ENCODE measurements at regions not wholly inside any gene's neighbourhood (a gene's known extent, or its start where the extent isn't known, plus 50 kb on each side); places are given as distances from the start of the nearest gene placed in this dataset.

DNA sequence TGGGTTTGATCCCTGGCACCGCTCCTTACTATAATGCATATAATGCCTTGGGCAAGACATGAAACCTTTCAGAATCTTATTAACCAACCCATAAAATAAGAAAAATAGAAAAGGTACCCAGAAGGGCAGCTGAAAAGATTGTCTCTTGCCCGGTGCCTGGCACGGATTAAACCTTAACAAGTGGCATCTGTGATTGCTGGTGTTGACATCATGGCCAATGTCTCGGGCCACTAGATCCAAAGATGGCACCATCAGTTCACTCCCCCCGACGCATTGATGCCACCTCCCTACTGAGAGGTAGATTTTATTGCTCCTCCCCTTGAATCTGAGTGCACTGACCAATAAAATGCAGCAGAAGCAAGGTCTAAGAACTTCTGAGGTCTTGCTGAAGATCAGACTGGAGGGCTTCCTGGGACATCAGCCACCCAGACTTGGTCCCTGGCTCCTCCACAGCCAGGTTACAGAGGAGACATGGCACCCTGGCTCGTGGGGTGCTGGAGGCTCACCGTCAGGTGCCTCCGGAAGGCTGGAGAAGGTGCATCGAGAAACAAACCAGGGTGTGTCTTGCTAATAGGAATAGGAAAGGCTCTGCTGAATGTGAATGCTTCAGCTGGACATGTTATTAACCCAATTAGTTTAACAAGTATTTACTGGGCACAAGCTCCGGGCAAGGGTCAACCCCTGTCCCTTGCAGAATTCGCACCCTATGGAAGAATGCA lies 80.0 kb upstream of the COL5A1 start:
- no peak overlapping the region for H3K27ac ChIP-seq (ENCODE audit: low read depth, low read length, poor library complexity, severe bottlenecking)
- no peaks in the 10 kb centered on the region for H3K4me1 ChIP-seq (ENCODE audit: insufficient read depth, low read length, poor library complexity, severe bottlenecking)
- CTCF ChIA-PET, result no interaction called here
- intact Hi-C loops (cut with micrococcal nuclease; ENCODE audit: unreplicated experiment), result no loop called here
- no peak for TF ChIP-seq EZH2 (IDR thresholded peaks at IDR 0.05; ENCODE audit: borderline replicate concordance, low read depth, low read length, poor library complexity, severe bottlenecking)
- TF ChIP-seq, protein P1, sequence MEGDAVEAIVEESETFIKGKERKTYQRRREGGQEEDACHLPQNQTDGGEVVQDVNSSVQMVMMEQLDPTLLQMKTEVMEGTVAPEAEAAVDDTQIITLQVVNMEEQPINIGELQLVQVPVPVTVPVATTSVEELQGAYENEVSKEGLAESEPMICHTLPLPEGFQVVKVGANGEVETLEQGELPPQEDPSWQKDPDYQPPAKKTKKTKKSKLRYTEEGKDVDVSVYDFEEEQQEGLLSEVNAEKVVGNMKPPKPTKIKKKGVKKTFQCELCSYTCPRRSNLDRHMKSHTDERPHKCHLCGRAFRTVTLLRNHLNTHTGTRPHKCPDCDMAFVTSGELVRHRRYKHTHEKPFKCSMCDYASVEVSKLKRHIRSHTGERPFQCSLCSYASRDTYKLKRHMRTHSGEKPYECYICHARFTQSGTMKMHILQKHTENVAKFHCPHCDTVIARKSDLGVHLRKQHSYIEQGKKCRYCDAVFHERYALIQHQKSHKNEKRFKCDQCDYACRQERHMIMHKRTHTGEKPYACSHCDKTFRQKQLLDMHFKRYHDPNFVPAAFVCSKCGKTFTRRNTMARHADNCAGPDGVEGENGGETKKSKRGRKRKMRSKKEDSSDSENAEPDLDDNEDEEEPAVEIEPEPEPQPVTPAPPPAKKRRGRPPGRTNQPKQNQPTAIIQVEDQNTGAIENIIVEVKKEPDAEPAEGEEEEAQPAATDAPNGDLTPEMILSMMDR (conservative IDR thresholded peaks at IDR 0.05; ENCODE audit: low read depth, low read length), result no peak
- no peaks in the 10 kb centered on the region for H3K9me3 ChIP-seq (ENCODE audit: low read depth, low read length, poor library complexity, severe bottlenecking)
- no peaks in the 10 kb centered on the region for H3K27me3 ChIP-seq (replicated peaks; ENCODE audit: insufficient read depth, low read depth, low read length, poor library complexity)
- H3K4me3 ChIP-seq (ENCODE audit: low read depth, low read length, poor library complexity, severe bottlenecking), result no peak overlapping the region
- POLR2A ChIA-PET (ENCODE audit: low non-redundant PET), result no interaction called here
- no peaks in the 10 kb centered on the region for H3K36me3 ChIP-seq (ENCODE audit: insufficient read depth, low read length, poor library complexity, severe bottlenecking)
- DNase-seq (ENCODE audit: low spot score), result no peak
- no TSS peak for BruUV-seq (replicated peaks)

DNA sequence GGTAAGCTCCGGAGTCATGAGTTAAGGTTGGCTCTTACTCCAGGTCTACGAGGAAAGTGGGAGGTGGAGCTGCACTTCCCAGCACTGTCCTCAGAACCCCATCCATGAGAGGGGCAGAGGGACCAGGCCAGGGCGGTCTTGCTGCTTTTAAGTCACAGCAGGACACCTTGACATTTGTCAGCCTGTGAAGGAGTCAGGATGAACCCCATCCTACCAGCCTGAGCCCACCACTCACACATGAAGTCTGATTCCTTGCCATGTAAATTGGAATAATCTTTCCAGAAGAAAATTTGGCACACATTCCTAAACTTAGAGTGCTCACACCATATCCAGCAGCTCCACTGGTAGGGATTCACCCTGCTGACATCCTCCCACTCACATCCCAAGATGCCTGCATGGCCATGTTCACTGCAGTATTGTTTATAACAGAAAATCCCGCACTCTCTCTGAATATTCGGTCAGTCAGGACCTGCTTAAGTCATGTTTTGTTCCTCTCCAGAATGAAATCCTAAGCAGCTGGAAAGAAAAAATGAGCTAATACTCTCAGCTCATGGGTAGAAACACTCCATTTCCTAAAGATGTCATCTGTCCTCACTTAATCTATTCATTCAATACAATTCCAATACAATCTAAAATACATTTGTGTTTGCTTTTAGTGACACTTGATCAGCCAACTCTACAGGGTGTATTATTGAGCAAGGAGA lies 79.3 kb upstream of the COL5A1 start:
- BruUV-seq (replicated peaks), result no TSS peak
- TF ChIP-seq EZH2 (IDR thresholded peaks at IDR 0.05; ENCODE audit: borderline replicate concordance, low read depth, low read length, poor library complexity, severe bottlenecking), result no peak
- TF ChIP-seq, protein P1 (conservative IDR thresholded peaks at IDR 0.05; ENCODE audit: low read depth, low read length), result no peak

DNA sequence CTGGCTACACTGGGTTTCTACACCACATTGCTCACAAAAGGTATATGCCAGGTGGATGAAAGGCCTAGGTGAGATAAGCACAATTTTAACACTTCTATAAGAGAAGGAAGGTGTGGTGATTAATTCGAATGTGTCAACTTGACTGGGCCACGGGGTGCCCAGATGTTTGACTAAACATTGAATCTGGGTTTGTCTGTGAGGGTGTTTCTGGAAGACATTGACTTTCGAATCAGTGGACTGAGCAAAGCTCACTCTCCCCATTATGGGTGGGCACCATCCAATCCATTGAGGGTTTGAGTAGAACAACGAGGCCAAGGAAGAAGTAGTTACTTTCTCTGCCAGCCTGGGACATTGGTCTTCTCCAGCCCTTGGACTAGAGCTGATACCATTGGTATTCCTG lies 78.2 kb upstream of the COL5A1 start:
- intact Hi-C loops (cut with micrococcal nuclease; ENCODE audit: unreplicated experiment), result no loop called here
- DNase-seq (ENCODE audit: low spot score), result no peak
- POLR2A ChIA-PET (ENCODE audit: low non-redundant PET), result no interaction called here

More for the DNA sequence above, 79.3 kb upstream of the COL5A1 start:
- ChIA-PET POLR2A (ENCODE audit: low non-redundant PET) (no interaction called here), CTCF (no interaction called here)
- no peaks in the 10 kb centered on the region for H3K4me1 ChIP-seq (ENCODE audit: insufficient read depth, low read length, poor library complexity, severe bottlenecking)
- H3K4me3 ChIP-seq (ENCODE audit: low read depth, low read length, poor library complexity, severe bottlenecking), result no peak overlapping the region
- H3K9me3 ChIP-seq (ENCODE audit: low read depth, low read length, poor library complexity, severe bottlenecking), result no peaks in the 10 kb centered on the region
- no peaks in the 10 kb centered on the region for H3K36me3 ChIP-seq (ENCODE audit: insufficient read depth, low read length, poor library complexity, severe bottlenecking)
- DNase-seq (ENCODE audit: low spot score), result no peak
- intact Hi-C loops (cut with micrococcal nuclease; ENCODE audit: unreplicated experiment), result no loop called here
- no peaks in the 10 kb centered on the region for H3K27me3 ChIP-seq (replicated peaks; ENCODE audit: insufficient read depth, low read depth, low read length, poor library complexity)
- no peak overlapping the region for H3K27ac ChIP-seq (ENCODE audit: low read depth, low read length, poor library complexity, severe bottlenecking)

More for the DNA sequence above, 78.2 kb upstream of the COL5A1 start:
- Histone ChIP-seq H3K9me3 (ENCODE audit: low read depth, low read length, poor library complexity, severe bottlenecking) (no peaks in the 10 kb centered on the region), H3K36me3 (ENCODE audit: insufficient read depth, low read length, poor library complexity, severe bottlenecking) (no peaks in the 10 kb centered on the region), H3K4me3 (ENCODE audit: low read depth, low read length, poor library complexity, severe bottlenecking) (no peak overlapping the region), H3K4me1 (ENCODE audit: insufficient read depth, low read length, poor library complexity, severe bottlenecking) (no peaks in the 10 kb centered on the region), H3K27me3 (replicated peaks; ENCODE audit: insufficient read depth, low read depth, low read length, poor library complexity) (no peaks in the 10 kb centered on the region), H3K27ac (ENCODE audit: low read depth, low read length, poor library complexity, severe bottlenecking) (no peak overlapping the region)
- TF ChIP-seq EZH2 (IDR thresholded peaks at IDR 0.05; ENCODE audit: borderline replicate concordance, low read depth, low read length, poor library complexity, severe bottlenecking), result no peak
- TF ChIP-seq, protein P1 (conservative IDR thresholded peaks at IDR 0.05; ENCODE audit: low read depth, low read length), result no peak
- no TSS peak for BruUV-seq (replicated peaks)
- CTCF ChIA-PET, result no interaction called here
